ENCODE measurements at regions not wholly inside any gene's neighbourhood (a gene's known extent, or its start where the extent isn't known, plus 50 kb on each side); places are given as distances from the start of the nearest gene placed in this dataset.
"Not testable (repeated sequence)": the region's sequence is repeated elsewhere in the genome, so short reads cannot be mapped to it uniquely, and the experiment has no call there.

DNA sequence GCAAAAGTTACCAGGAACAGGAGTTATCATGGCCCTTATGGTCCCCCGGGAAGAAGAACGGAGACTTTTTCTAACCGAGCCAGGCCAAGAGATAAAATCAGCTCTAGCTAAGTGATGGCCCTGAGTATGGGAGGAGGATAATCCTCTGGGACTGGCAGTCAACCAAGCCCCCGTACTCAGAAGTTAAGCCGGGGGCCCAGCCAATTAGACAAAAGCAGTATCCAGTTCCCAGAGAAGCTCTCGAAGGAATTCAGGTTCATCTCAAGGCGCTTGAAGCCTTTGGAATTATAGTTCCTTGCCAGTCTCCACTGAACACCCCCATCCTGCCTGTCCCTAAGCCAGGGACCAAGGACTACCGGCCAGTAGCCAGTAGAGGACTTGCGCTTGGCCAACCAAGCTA is 365.3 kb upstream of the TCF4 start:
- H3K9me3 ChIP-seq (ENCODE audit: control insufficient read depth, insufficient read depth, low read depth, low read length) = no peaks in the 10 kb centered on the region
- no peaks in the 10 kb centered on the region for H3K4me1 ChIP-seq (ENCODE audit: control insufficient read depth, insufficient read depth, low read length)
- no peak overlapping the region for H3K27ac ChIP-seq (ENCODE audit: extremely low read depth, low read depth, low read length)
- POLR2A ChIA-PET = no interaction called here
- no peaks in the 10 kb centered on the region for H3K36me3 ChIP-seq (ENCODE audit: control insufficient read depth in 2 of 2, insufficient read depth in 1 of 2, low read length in 2 of 2)
- CTCF ChIA-PET = interaction anchor here (0.6 kb wide), 1 partner anchor 58 kb away, joined by 4 read pairs; no protein-coding TSS in a partner anchor
- TF ChIP-seq, protein P1, sequence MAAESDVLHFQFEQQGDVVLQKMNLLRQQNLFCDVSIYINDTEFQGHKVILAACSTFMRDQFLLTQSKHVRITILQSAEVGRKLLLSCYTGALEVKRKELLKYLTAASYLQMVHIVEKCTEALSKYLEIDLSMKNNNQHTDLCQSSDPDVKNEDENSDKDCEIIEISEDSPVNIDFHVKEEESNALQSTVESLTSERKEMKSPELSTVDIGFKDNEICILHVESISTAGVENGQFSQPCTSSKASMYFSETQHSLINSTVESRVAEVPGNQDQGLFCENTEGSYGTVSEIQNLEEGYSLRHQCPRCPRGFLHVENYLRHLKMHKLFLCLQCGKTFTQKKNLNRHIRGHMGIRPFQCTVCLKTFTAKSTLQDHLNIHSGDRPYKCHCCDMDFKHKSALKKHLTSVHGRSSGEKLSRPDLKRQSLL (tag by site-specific recombination; IDR thresholded peaks at IDR 0.05) = no peak
- TF ChIP-seq ZSCAN30 (tag by site-specific recombination; IDR thresholded peaks at IDR 0.05) (no peak), ZNF791 (tag by site-specific recombination; IDR thresholded peaks at IDR 0.05) (no peak), ZNF514 (tag by site-specific recombination; IDR thresholded peaks at IDR 0.05) (no peak), ZNF211 (tag by site-specific recombination; IDR thresholded peaks at IDR 0.05; ENCODE audit: low read depth) (no peak), ZNF660 (tag by site-specific recombination; IDR thresholded peaks at IDR 0.05) (no peak), FEZF1 (tag by site-specific recombination; IDR thresholded peaks at IDR 0.05) (no peak), ZNF202 (tag by site-specific recombination; IDR thresholded peaks at IDR 0.05; ENCODE audit: borderline replicate concordance) (no peak), ZNF664 (tag by site-specific recombination; IDR thresholded peaks at IDR 0.05) (no peak)
- TF ChIP-seq, protein P2, sequence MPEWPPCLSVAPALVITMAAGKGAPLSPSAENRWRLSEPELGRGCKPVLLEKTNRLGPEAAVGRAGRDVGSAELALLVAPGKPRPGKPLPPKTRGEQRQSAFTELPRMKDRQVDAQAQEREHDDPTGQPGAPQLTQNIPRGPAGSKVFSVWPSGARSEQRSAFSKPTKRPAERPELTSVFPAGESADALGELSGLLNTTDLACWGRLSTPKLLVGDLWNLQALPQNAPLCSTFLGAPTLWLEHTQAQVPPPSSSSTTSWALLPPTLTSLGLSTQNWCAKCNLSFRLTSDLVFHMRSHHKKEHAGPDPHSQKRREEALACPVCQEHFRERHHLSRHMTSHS (tag by site-specific recombination; IDR thresholded peaks at IDR 0.05) = no peak
- TF ChIP-seq, protein P3, sequence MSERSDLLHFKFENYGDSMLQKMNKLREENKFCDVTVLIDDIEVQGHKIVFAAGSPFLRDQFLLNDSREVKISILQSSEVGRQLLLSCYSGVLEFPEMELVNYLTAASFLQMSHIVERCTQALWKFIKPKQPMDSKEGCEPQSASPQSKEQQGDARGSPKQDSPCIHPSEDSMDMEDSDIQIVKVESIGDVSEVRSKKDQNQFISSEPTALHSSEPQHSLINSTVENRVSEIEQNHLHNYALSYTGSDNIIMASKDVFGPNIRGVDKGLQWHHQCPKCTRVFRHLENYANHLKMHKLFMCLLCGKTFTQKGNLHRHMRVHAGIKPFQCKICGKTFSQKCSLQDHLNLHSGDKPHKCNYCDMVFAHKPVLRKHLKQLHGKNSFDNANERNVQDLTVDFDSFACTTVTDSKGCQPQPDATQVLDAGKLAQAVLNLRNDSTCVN (tag by site-specific recombination; optimal IDR thresholded peaks at IDR 0.05) = no peak
- no peak overlapping the region for H3K4me3 ChIP-seq (ENCODE audit: low read depth, low read length)

DNA sequence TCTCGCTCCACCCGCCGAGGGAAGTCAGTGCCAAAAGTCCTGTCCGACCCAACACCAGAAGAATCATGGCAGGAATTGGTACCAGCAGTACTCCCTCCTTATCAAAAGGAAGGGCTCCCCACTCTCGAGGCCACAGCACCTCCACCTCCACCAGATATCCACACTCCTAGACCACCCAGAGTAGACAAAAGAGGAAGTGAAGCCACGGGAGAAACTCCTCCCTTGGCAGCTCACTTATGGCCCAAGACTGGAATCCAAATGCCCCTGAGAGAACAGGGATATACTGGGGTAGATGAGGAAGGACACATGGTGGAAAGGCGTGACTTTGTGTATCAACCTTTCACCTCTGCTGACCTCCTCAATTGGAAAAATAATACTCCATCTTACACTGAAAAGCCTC is 363.7 kb upstream of the TCF4 start:
- H3K36me3 ChIP-seq (ENCODE audit: control insufficient read depth in 2 of 2, insufficient read depth in 1 of 2, low read length in 2 of 2); H3K4me1 ChIP-seq (ENCODE audit: control insufficient read depth, insufficient read depth, low read length); H3K9me3 ChIP-seq (ENCODE audit: control insufficient read depth, insufficient read depth, low read depth, low read length); CTCF ChIA-PET; H3K4me3 ChIP-seq (ENCODE audit: low read depth, low read length); POLR2A ChIA-PET; H3K27ac ChIP-seq (ENCODE audit: extremely low read depth, low read depth, low read length): not testable (repeated sequence)

DNA sequence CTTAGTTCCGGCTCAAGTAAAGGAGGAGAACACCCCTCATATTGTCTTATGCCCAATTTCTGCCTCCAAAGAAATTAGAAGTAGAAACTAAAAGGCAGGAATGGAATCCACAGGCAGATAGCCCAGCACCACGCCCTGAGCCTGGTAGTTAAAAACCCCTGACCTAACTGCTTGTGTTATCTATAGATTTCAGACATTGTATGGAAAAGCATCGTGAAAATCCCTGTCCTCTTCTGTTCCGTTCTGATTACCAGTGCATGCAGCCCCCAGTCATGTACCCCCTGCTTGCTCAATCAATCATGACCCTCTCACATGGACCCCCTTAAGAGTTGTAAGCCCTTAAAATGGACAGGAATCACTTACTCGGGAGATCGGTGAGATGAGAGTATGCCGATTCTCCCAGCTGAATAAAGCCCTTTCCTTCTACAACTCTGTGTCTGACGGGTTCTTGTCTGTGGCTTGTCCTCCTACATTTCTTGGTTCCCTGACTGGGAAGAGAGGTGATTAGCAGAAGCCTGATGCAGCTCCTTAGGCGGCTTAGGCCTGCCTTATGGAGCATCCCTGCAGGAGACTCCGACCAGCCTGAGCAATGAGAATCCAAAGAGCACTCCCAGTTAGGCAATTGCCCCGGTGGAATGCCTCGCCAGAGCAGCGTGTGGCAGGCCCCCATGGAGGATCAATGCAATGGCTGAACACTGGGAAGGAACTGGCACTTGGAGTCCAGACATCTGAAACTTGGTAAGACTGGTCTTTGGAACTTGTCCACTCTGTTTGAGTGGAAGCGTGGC is 362.6 kb upstream of the TCF4 start:
- Histone ChIP-seq H3K4me1 (ENCODE audit: control insufficient read depth, insufficient read depth, low read length) (no peaks in the 10 kb centered on the region), H3K9me3 (ENCODE audit: control insufficient read depth, insufficient read depth, low read depth, low read length) (no peaks in the 10 kb centered on the region), H3K27ac (ENCODE audit: extremely low read depth, low read depth, low read length) (no peak overlapping the region), H3K4me3 (ENCODE audit: low read depth, low read length) (no peak overlapping the region), H3K36me3 (ENCODE audit: control insufficient read depth in 2 of 2, insufficient read depth in 1 of 2, low read length in 2 of 2) (no peaks in the 10 kb centered on the region)
- ChIA-PET POLR2A (no interaction called here), CTCF (interaction anchor here (0.7 kb wide), 1 partner anchor 25 kb away, joined by 3 read pairs; no protein-coding TSS in a partner anchor)
- TF ChIP-seq ZNF785 (tag by site-specific recombination; IDR thresholded peaks at IDR 0.05) (no peak), ZNF266 (tag by site-specific recombination; IDR thresholded peaks at IDR 0.05; ENCODE audit: low read depth) (no peak), FEZF1 (tag by site-specific recombination; IDR thresholded peaks at IDR 0.05) (no peak), ZNF544 (tag by site-specific recombination; IDR thresholded peaks at IDR 0.05) (no peak), ZXDB (tag by site-specific recombination; IDR thresholded peaks at IDR 0.05) (no peak), ZNF707 (tag by site-specific recombination; IDR thresholded peaks at IDR 0.05) (no peak), ZBTB21 (tag by site-specific recombination; IDR thresholded peaks at IDR 0.05) (no peak), WT1 (tag by site-specific recombination; IDR thresholded peaks at IDR 0.05) (no peak)
- TF ChIP-seq, protein P4, sequence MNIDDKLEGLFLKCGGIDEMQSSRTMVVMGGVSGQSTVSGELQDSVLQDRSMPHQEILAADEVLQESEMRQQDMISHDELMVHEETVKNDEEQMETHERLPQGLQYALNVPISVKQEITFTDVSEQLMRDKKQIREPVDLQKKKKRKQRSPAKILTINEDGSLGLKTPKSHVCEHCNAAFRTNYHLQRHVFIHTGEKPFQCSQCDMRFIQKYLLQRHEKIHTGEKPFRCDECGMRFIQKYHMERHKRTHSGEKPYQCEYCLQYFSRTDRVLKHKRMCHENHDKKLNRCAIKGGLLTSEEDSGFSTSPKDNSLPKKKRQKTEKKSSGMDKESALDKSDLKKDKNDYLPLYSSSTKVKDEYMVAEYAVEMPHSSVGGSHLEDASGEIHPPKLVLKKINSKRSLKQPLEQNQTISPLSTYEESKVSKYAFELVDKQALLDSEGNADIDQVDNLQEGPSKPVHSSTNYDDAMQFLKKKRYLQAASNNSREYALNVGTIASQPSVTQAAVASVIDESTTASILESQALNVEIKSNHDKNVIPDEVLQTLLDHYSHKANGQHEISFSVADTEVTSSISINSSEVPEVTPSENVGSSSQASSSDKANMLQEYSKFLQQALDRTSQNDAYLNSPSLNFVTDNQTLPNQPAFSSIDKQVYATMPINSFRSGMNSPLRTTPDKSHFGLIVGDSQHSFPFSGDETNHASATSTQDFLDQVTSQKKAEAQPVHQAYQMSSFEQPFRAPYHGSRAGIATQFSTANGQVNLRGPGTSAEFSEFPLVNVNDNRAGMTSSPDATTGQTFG (tag by site-specific recombination; IDR thresholded peaks at IDR 0.05; ENCODE audit: borderline replicate concordance) = no peak
- TF ChIP-seq, protein P5, sequence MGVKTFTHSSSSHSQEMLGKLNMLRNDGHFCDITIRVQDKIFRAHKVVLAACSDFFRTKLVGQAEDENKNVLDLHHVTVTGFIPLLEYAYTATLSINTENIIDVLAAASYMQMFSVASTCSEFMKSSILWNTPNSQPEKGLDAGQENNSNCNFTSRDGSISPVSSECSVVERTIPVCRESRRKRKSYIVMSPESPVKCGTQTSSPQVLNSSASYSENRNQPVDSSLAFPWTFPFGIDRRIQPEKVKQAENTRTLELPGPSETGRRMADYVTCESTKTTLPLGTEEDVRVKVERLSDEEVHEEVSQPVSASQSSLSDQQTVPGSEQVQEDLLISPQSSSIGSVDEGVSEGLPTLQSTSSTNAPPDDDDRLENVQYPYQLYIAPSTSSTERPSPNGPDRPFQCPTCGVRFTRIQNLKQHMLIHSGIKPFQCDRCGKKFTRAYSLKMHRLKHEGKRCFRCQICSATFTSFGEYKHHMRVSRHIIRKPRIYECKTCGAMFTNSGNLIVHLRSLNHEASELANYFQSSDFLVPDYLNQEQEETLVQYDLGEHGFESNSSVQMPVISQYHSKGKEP (tag by site-specific recombination; IDR thresholded peaks at IDR 0.05) = no peak
- TF ChIP-seq, protein P6, sequence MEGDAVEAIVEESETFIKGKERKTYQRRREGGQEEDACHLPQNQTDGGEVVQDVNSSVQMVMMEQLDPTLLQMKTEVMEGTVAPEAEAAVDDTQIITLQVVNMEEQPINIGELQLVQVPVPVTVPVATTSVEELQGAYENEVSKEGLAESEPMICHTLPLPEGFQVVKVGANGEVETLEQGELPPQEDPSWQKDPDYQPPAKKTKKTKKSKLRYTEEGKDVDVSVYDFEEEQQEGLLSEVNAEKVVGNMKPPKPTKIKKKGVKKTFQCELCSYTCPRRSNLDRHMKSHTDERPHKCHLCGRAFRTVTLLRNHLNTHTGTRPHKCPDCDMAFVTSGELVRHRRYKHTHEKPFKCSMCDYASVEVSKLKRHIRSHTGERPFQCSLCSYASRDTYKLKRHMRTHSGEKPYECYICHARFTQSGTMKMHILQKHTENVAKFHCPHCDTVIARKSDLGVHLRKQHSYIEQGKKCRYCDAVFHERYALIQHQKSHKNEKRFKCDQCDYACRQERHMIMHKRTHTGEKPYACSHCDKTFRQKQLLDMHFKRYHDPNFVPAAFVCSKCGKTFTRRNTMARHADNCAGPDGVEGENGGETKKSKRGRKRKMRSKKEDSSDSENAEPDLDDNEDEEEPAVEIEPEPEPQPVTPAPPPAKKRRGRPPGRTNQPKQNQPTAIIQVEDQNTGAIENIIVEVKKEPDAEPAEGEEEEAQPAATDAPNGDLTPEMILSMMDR (tag by site-specific recombination; IDR thresholded peaks at IDR 0.05) = no peak
